LHCN-M2 (cell line): ENCODE measurements at regions not wholly inside any gene's neighbourhood (a gene's known extent, or its start where the extent isn't known, plus 50 kb on each side); places are given as distances from the start of the nearest gene placed in this dataset.

Experiments used
- DNase-seq: peaks from one replicate; pipeline ENCODE4 v3.0.0-alpha.2; 2012; ENCODE audit warnings: low read depth

- no peak for DNase-seq
Measured at GRCh38 chr10:130812381-130813148, 499.0 kb downstream of the TCERG1L start.

- no peak for DNase-seq
Measured at GRCh38 chr10:130814610-130815009, 496.9 kb downstream of the TCERG1L start.

DNA sequence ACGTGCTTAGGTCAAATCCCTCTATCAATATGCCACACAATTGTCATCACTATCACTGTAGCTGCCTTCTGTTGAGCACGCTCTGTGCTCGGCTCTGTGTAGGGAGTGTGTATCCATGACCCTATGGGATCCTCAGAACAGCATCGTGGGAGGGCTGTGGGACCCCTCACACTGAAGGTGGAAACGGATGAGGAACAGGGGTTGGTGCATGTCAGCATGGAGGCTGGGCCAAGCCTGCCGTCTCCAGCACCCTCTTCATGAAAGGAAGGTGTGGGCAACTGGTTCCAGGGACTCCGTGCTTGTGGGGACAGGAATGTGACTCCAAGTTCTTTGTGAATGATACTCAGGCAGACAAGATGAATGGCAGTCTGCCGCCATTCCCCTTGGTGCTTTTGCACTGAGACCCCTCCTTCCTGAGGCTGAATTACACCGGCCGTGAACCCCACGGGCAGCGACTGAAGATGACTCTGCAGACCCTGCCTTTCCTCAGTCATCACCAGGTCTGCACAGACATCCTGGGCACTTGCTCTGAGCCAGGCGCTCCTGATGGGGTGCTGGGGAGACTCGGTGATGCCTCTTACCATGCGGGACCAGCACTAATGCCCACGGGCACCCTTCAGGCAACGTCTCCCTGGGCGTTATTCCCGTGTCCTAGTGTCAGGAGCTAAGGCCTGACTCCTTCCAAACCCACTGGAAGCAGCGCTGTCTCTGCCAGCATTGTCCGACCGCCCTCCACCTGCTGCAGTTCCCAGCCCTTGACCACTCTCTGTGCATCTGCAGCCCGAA lies 495.2 kb downstream of the TCERG1L start:
- DNase-seq: no peak

DNA sequence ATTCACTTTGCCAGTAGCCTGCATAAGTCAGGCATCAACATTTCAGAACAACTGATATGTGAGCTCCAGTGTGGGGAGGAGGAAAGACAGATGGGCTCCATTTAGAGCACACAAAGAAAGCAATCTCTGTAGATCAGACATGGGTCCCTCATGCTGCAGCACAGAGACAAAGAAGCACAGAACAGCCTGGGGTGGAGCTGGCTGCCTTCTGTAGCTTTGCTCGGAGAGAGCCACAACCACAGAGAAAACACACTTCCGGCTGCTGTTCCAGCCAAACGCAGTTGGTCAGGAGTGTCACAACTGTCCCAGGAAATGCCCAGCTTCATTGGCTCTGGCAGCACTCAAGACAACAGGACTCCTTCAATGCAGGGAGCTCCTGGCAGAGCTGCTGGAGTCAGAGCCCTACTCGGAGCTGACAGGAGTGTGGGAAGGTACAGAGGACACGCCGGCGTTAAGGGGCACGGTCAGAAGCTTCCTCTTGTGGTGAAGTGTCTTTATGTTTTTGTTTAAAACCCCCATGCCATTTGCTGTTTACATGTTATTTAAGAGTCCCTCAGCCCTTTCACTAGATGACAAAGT lies 494.4 kb downstream of the TCERG1L start:
- DNase-seq: no peak

- DNase-seq: no peak
Measured at GRCh38 chr10:130817674-130818073, 493.8 kb downstream of the TCERG1L start.

DNA sequence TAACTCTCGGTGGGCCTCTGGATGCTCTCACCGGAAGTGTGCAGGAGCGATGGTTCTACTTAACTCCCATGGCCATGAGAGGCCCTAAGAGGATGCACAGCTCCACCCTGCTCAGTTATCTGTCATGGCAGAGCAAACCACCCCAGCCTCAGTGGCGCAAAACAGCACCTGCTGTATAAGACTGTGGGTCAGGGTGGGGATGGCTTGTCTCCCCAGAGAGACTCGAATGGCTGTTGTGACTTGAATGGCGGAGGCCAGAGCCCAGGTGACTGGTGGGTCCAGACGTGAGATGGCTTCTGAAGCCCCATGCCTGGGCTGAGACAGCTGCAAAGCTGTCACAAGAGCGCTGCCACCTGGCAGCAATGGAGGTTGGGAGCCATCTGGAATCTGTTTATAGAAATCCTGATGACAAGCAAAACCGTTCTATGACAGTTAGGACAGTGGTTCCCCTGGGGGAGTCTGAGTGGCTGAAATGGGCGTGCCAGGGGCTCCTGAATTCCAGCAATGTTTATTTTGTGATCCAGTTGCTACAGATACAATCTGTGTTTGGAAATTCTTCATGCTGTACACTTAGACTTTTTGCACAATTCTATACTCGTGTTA lies 490.5 kb downstream of the TCERG1L start:
- no peak for DNase-seq

GRCh38 chr10:130824230-130825014 lies 487.1 kb downstream of the TCERG1L start:
- no peak for DNase-seq

DNA sequence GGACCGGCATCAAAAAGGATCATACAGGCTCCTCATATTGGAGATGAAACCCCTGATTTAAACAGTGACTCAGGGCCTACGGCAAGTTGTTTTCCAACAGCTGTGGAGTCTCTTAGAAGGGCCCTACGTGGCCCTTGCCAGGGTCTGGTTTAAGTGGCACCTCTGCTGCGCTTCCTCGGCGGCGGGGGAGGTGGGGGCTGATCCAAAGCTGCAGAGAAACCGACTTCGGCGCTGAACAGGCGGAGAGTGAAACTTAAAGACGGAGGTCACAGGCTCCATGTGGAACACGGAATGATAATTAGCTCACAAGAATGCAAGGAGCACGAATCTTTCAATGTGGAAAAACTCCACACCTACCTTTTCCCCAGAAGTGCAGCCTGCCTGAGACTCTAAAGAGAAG lies 477.9 kb downstream of the TCERG1L start:
- DNase-seq: no peak

GRCh38 chr10:130834170-130834569 lies 477.4 kb downstream of the TCERG1L start:
- no peak for DNase-seq

GRCh38 chr10:130834573-130834972 lies 476.9 kb downstream of the TCERG1L start:
- DNase-seq: no peak

GRCh38 chr10:130835068-130835467 lies 476.5 kb downstream of the TCERG1L start:
- DNase-seq: no peak

- no peak for DNase-seq
Measured at GRCh38 chr10:130836344-130836743, 475.2 kb downstream of the TCERG1L start.

DNA sequence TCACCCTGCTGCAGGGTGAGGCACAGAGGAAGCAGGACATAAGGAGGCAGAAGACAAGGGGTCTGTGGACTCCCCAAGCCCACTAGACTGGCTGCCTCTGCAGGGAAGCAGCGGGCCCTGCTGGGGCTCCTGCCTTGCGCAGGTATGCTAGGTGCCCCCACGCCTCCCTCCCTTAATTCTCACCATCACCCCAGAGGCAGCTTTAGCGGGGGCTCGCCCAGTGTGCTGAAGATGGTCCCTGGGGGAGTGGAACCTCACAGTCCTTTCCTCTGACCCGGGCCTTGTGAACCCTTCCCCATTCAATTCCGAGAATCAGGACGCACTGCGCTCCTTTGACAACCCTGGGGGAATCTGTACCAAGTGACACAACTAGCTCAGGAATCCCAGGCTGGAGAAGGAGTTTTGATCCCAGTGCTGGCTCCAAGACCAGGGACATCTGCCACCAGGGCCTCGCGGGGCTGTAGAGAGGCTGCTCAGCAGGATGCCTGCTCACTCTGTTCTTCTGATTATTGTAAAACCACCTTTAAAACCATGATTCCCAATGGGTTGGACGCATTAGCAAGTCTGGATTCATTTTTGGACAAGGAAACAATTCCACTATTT lies 468.4 kb downstream of the TCERG1L start:
- DNase-seq: no peak

- no peak for DNase-seq
Measured at GRCh38 chr10:130844310-130844709, 467.2 kb downstream of the TCERG1L start.

GRCh38 chr10:130847170-130847569 lies 464.4 kb downstream of the TCERG1L start:
- no peak for DNase-seq

- DNase-seq: no peak
Measured at GRCh38 chr10:130848855-130849254, 462.7 kb downstream of the TCERG1L start.

DNA sequence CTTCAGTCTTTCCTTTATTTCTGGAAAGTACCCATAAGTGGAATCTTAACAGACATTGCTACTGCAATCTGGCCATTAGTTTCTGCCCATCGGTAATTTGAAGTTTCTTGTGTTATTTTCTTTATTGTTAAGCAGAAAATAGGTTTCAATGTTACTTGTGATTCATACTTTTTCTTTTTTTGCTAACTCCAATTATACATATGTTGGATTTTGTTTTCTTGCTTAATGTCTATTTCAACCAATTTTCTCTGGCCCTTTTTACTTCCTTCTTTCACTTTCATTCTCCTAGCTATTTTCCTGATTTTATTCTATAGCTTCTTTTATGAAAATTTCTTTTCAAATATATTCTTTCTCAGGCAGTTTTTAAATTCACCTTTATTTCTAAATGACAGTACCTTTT lies 457.4 kb downstream of the TCERG1L start:
- DNase-seq: no peak

DNA sequence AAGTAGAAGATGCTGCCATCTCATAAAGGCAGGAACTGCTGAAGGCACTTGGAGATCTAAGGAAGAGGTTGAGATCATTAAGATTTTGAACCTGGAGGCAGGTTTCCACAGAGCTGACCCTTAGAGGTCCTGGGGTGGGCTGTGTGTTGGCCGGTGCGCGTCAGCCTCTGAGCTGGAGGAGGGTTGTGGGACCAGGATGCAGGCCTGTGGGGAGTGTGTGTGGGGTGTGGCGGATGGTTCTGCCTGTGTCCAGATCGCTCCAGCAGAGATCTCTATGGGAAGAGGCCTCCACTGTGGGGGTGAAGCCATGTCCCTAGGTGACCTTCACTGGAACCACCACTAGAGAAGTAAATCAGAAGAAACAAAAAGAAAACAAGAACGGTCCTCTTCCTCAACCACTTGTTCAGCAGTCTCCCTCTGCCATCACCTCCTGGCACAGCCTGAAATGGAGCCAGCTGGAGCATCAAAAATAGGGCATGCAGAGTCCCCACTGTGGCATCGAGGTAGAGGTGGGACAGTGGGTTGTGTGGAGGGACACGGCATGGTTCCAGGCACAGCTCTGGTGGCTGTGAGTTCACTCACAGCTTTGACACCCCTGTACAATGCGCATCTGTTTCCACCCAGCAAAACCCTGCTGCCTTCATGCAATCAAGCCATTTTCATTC lies 453.8 kb downstream of the TCERG1L start:
- no peak for DNase-seq

DNA sequence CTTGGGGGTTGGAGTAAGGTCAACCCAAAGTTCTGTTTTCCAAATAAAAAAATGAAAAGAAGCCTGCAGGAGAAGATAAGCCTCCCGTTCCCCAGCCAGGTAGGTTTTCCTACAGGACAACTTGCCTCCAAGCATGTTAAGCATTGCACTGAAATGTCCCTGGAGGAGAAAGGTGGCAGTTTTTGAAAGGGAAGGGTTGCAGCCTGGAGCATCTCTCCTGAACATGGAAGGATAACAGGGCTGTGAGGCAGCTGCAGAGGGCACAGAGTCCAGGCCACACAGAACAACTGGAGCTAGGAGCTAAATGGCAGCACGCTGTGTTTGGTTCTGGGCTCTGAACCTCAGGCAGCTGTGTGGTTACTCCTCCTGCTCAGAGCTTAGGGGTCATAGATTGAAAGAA lies 452.9 kb downstream of the TCERG1L start:
- no peak for DNase-seq

DNA sequence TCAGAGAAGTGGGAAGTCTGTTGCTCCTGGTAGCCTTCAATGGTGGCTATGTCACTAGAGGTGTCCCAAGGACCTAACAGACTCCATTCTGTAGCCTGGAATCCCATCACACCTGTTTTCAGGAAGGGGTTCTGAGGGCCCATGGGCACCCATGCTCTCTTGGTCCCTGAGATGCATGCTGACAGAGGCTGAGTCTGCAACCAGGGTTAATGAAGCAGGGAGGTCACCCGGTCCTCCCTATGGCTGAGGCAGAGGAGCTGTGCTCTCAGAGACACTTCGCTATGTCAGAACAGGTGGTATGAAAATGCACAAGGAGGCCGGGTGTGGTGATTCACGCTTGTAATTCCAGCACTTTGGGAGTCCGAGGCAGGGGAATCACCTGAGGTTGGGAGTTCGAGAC lies 452.1 kb downstream of the TCERG1L start:
- DNase-seq: no peak

GRCh38 chr10:130862122-130862521 lies 449.4 kb downstream of the TCERG1L start:
- no peak for DNase-seq
